SW480 (cell line): ENCODE measurements at regions not wholly inside any gene's neighbourhood (a gene's known extent, or its start where the extent isn't known, plus 50 kb on each side); places are given as distances from the start of the nearest gene placed in this dataset.
A peak's percentile ranks its signal among the peaks of the same experiment; 100 is the strongest.

Experiments used
- DNase-seq: peaks from one replicate; pipeline ENCODE4 v3.0.0-alpha.2; 2016; ENCODE audit warnings: low spot score

DNA sequence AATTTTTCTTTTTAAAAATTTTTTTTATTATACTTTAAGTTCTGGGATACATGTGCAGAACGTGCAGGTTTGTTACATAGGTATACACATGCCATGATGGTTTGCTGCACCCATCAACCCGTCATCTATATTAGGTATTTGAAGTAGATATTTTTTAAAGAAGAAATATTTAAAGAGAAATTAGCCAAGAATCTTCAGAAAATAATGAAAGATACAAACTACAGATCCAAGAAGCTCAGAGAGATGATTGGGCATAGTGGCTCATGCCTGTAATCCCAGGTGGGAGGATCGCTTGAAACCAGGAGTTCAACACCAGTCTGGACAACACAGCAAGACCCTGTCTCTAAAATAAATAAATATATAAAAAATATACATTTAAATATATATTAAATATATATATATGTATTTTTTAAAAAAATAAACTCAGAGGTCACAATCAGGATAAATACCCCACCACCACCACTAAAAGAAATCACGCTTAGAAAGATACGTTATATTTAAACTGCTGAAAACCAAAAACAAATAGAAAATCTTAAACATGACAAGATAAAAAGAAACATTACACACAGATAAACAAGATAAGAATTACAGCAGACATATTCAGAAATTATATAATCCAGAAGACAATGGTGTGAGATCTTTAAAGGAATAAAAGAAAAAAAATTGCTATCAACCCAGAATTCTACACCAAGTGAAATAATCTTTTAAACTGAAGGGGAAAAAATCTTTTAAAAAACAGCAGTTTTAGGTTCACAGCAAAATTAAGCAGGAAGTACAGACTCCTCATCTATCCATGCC lies 57.5 kb downstream of the CSF2 start:
- DNase-seq: no peak

DNA sequence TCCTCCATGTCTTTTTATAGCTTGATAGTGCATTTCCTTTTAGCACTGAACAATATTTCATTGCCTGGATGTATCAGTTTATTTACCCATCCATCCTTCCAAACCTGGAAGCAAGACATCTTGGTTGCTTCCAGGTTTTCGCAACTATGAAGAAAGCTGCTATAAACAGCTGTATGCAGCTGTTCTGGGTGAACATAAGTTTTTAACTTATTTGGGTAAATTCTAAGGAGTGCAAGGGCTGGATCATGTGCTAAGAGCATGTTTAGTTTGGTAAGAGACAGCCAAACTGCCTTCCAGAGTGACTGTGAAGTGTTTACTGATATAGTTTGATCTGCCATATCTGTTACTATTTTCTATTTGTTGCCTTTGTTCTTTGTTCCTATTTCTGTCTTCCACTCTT lies 58.5 kb downstream of the CSF2 start:
- DNase-seq: no peak

DNA sequence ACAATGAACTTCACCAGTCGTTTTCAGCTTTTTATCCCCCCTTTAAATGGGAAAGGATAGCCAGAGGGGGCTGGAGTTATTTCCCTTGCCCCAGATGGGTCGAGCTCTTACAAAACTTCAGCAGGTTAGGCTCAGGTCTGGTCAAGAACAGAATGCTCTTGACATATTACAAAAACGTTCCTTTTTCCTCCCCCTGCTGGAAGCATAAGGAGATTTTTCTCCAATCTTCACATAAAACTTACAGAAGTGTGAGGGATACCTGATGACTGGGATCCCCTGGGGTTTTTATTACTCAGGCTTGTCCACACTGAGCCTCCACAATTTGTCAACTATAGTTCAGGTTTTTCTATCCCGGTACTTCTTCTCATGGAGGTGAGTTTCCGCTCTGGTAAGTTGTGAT lies 60.8 kb downstream of the CSF2 start:
- DNase-seq: peak; percentile 17

DNA sequence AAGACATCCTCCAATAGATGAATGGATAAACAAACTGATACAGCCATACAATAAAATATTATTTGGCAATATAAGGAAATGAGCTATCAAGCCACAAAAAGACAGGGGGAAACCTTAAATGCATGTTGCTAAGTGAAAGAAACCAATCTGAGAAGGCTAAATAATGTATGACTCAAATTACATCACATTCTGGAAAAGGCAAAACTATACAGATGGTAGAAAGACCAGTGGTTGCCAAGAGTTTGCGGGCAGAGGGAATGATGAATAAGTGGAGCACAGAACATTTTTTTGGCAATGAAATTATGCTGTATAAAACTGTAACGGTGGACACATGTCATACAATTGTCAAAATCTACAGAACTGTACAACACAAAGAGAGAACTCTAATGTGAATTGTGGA lies 63.3 kb downstream of the CSF2 start:
- DNase-seq: no peak

DNA sequence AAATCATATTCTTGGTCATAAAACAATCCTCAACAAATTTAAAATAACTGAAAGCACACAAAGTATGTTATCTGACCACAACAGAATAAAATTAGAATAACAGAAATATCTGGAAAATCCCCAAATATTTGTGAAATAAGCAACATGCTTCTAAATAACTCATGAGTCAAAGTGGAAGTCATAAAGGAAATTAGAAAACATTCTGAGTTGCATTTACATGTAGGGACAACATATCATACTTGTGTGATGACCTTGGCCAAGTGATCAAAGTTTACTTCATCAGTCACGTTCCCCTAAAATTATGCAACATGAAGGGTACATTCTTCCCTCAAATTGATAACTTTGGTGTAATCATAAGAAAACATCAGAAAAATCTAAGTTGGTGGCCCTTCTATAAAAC lies 64.7 kb downstream of the CSF2 start:
- DNase-seq: no peak
